ENCODE measurements at regions not wholly inside any gene's neighbourhood (a gene's known extent, or its start where the extent isn't known, plus 50 kb on each side); places are given as distances from the start of the nearest gene placed in this dataset.
"Not testable (repeated sequence)": the region's sequence is repeated elsewhere in the genome, so short reads cannot be mapped to it uniquely, and the experiment has no call there.

- Histone ChIP-seq H3K36me3 (ENCODE audit: control insufficient read depth in 2 of 2, insufficient read depth in 2 of 2, low read length in 2 of 2) (no peaks in the 10 kb centered on the region), H3K9ac (ENCODE audit: low read length in 2 of 2) (no peak overlapping the region), H3K27me3 (ENCODE audit: control insufficient read depth in 1 of 2, insufficient read depth in 2 of 2, low read length in 2 of 2) (no peaks in the 10 kb centered on the region), H3K27ac (ENCODE audit: low read length) (no peak overlapping the region), H3K4me3 (ENCODE audit: low read length in 2 of 2) (no peak overlapping the region), H3K9me3 (ENCODE audit: control insufficient read depth in 2 of 2, low read length in 2 of 2) (no peaks in the 10 kb centered on the region), H3K4me1 (ENCODE audit: control insufficient read depth, insufficient read depth, low read length) (no peaks in the 10 kb centered on the region)
These were observed 1034.0 kb upstream of the PTPRD start for GRCh38 chr9:11646831-11647230.

DNA sequence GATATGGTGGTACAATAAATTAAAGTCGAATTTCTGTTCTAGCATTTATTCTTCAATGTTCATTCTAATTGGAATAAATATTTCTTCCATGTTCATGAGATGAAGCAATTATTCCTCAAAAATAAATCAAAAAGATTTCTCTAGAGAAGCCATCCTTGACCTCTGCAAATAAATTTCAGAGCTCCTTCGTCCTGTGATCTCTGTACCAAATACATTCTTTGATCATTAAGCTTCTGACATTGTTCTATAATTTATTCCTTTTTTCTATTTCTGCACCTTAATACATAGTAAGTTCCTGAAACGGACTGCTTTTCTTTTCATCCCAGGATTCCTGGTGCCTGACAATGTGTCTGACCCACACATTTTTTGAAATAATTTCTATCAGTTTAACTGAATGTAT is 1039.3 kb upstream of the TYRP1 start:
- Histone ChIP-seq H3K9me3 (ENCODE audit: control insufficient read depth in 2 of 2, low read length in 2 of 2) (no peaks in the 10 kb centered on the region), H3K27me3 (ENCODE audit: control insufficient read depth in 1 of 2, insufficient read depth in 2 of 2, low read length in 2 of 2) (no peaks in the 10 kb centered on the region), H3K36me3 (ENCODE audit: control insufficient read depth in 2 of 2, insufficient read depth in 2 of 2, low read length in 2 of 2) (no peaks in the 10 kb centered on the region), H3K9ac (ENCODE audit: low read length in 2 of 2) (no peak overlapping the region), H3K4me1 (ENCODE audit: control insufficient read depth, insufficient read depth, low read length) (no peaks in the 10 kb centered on the region), H3K4me3 (ENCODE audit: low read length in 2 of 2) (no peak overlapping the region), H3K27ac (ENCODE audit: low read length) (no peak overlapping the region)

DNA sequence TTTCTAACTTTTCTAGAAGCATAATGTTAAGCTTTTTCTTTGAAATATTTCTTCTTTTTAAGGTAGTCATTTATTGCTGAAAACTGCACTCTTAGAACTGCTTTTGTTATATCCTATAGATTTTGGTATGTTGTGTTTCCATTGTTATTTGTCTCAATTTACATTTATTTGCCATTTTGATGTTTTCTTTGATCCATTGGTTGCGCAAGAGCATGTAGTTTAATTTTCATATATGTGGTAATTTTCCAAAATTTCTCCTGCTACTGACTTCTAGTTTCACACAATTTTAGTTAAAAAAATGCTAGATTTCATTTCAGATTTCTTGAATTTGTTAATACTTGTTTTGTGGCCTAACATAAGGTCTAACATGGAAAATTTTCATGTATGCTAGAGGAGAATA is 1029.3 kb upstream of the TYRP1 start:
- Histone ChIP-seq H3K27me3 (ENCODE audit: control insufficient read depth in 1 of 2, insufficient read depth in 2 of 2, low read length in 2 of 2) (no peaks in the 10 kb centered on the region), H3K4me3 (ENCODE audit: low read length in 2 of 2) (no peak overlapping the region), H3K9ac (ENCODE audit: low read length in 2 of 2) (no peak overlapping the region), H3K27ac (ENCODE audit: low read length) (no peak overlapping the region), H3K4me1 (ENCODE audit: control insufficient read depth, insufficient read depth, low read length) (no peaks in the 10 kb centered on the region), H3K36me3 (ENCODE audit: control insufficient read depth in 2 of 2, insufficient read depth in 2 of 2, low read length in 2 of 2) (no peaks in the 10 kb centered on the region), H3K9me3 (ENCODE audit: control insufficient read depth in 2 of 2, low read length in 2 of 2) (no peaks in the 10 kb centered on the region)

DNA sequence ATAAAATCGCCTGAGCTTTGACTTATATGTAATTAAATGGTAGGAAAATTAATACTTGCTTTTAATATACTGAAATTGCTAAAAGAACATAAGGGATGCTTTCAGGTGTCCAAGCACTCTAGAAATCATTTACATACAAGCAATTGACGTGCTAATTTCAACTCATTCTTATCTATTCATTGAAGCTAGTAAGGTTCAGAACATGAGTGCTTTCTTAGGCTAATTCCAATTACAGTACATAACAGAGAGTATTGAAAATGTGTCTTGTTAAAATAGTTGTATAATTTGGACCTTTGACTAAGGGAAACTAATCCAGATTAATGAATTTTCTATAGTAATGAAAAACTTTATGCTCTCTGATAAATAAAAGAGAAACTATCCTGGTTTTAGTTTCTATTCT is 1016.4 kb upstream of the TYRP1 start:
- Histone ChIP-seq H3K27ac (ENCODE audit: low read length) (no peak overlapping the region), H3K4me1 (ENCODE audit: control insufficient read depth, insufficient read depth, low read length) (no peaks in the 10 kb centered on the region), H3K36me3 (ENCODE audit: control insufficient read depth in 2 of 2, insufficient read depth in 2 of 2, low read length in 2 of 2) (no peaks in the 10 kb centered on the region), H3K4me3 (ENCODE audit: low read length in 2 of 2) (no peak overlapping the region), H3K27me3 (ENCODE audit: control insufficient read depth in 1 of 2, insufficient read depth in 2 of 2, low read length in 2 of 2) (no peaks in the 10 kb centered on the region), H3K9me3 (ENCODE audit: control insufficient read depth in 2 of 2, low read length in 2 of 2) (peaks cover 0 to 2% of the 10 kb centered on the region in 2 donors), H3K9ac (ENCODE audit: low read length in 2 of 2) (no peak overlapping the region)

GRCh38 chr9:11686733-11687132 is 1006.5 kb upstream of the TYRP1 start:
- no peaks in the 10 kb centered on the region for H3K36me3 ChIP-seq (ENCODE audit: control insufficient read depth in 2 of 2, insufficient read depth in 2 of 2, low read length in 2 of 2)
- no peak overlapping the region for H3K4me3 ChIP-seq (ENCODE audit: low read length in 2 of 2)
- no peak overlapping the region for H3K27ac ChIP-seq (ENCODE audit: low read length)
- H3K9ac ChIP-seq (ENCODE audit: low read length in 2 of 2), result no peak overlapping the region
- no peaks in the 10 kb centered on the region for H3K9me3 ChIP-seq (ENCODE audit: control insufficient read depth in 2 of 2, low read length in 2 of 2)
- no peaks in the 10 kb centered on the region for H3K4me1 ChIP-seq (ENCODE audit: control insufficient read depth, insufficient read depth, low read length)
- no peaks in the 10 kb centered on the region for H3K27me3 ChIP-seq (ENCODE audit: control insufficient read depth in 1 of 2, insufficient read depth in 2 of 2, low read length in 2 of 2)

DNA sequence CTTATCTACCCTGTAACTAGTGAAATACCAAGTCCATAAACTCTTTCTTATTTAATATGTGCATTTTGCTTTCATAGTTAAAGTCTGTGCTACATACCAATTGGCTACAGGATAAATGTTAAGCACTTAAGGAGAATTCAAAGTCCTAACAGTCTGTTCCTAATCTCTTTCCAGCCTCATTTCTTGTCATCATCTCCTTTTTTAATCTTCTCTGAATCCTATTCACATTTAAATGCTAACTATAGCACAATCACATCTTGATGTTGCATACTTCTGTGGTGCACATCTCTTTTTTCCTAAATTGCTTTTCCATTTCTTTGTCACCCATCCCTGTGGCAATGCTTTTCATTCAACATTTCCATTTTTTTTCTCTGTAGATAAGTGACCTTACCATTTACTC is 996.1 kb upstream of the TYRP1 start:
- H3K36me3 ChIP-seq (ENCODE audit: control insufficient read depth in 2 of 2, insufficient read depth in 2 of 2, low read length in 2 of 2), result no peaks in the 10 kb centered on the region
- H3K4me1 ChIP-seq (ENCODE audit: control insufficient read depth, insufficient read depth, low read length), result no peaks in the 10 kb centered on the region
- H3K9ac ChIP-seq (ENCODE audit: low read length in 2 of 2), result no peak overlapping the region
- H3K27me3 ChIP-seq (ENCODE audit: control insufficient read depth in 1 of 2, insufficient read depth in 2 of 2, low read length in 2 of 2), result no peaks in the 10 kb centered on the region
- no peaks in the 10 kb centered on the region for H3K9me3 ChIP-seq (ENCODE audit: control insufficient read depth in 2 of 2, low read length in 2 of 2)
- no peak overlapping the region for H3K4me3 ChIP-seq (ENCODE audit: low read length in 2 of 2)
- no peak overlapping the region for H3K27ac ChIP-seq (ENCODE audit: low read length)

DNA sequence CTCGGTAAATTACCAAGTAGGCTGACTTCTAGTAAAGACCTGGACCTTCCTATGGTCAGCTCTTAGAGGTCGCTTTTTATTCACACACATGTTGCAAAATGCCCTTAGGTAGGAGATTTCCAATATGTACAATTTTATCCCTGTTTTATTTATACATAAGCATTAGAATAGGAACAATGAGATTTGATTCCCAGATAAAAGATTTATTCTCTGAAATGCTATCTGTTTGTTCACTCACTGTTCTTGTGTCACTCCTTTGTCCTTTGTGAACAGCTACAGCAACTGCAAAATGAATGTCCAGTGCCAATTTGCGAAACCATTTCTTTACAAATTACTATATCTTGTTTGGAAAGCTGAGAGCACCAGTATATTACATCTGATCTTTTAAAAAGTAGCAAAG is 991.5 kb upstream of the TYRP1 start:
- H3K36me3 ChIP-seq (ENCODE audit: control insufficient read depth in 2 of 2, insufficient read depth in 2 of 2, low read length in 2 of 2), result no peaks in the 10 kb centered on the region
- no peak overlapping the region for H3K27ac ChIP-seq (ENCODE audit: low read length)
- no peaks in the 10 kb centered on the region for H3K27me3 ChIP-seq (ENCODE audit: control insufficient read depth in 1 of 2, insufficient read depth in 2 of 2, low read length in 2 of 2)
- no peak overlapping the region for H3K4me3 ChIP-seq (ENCODE audit: low read length in 2 of 2)
- no peaks in the 10 kb centered on the region for H3K9me3 ChIP-seq (ENCODE audit: control insufficient read depth in 2 of 2, low read length in 2 of 2)
- H3K9ac ChIP-seq (ENCODE audit: low read length in 2 of 2), result no peak overlapping the region
- H3K4me1 ChIP-seq (ENCODE audit: control insufficient read depth, insufficient read depth, low read length), result no peaks in the 10 kb centered on the region

DNA sequence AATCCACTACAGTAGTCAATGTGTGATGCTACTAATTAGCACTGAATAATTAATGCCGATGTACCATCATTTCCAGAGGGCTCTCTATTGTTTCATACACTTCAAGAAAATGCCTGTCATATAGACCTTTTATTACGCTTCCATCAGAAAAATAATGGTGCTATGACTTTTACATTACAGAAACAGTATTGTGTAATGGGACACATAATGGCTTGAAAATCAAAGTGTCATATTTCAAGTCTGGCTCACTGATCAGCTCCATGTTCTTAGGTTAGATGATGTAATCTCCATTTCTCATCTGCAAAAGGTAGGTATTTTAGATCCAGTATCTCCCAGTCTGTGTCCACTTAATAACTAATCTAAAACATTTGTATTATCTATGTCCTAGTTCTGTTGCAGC is 990.6 kb upstream of the TYRP1 start:
- no peaks in the 10 kb centered on the region for H3K9me3 ChIP-seq (ENCODE audit: control insufficient read depth in 2 of 2, low read length in 2 of 2)
- no peaks in the 10 kb centered on the region for H3K4me1 ChIP-seq (ENCODE audit: control insufficient read depth, insufficient read depth, low read length)

GRCh38 chr9:11704198-11704597 is 989.0 kb upstream of the TYRP1 start:
- H3K36me3 ChIP-seq (ENCODE audit: control insufficient read depth in 2 of 2, insufficient read depth in 2 of 2, low read length in 2 of 2); H3K4me1 ChIP-seq (ENCODE audit: control insufficient read depth, insufficient read depth, low read length); H3K4me3 ChIP-seq (ENCODE audit: low read length in 2 of 2); H3K9me3 ChIP-seq (ENCODE audit: control insufficient read depth in 2 of 2, low read length in 2 of 2); H3K27me3 ChIP-seq (ENCODE audit: control insufficient read depth in 1 of 2, insufficient read depth in 2 of 2, low read length in 2 of 2); H3K9ac ChIP-seq (ENCODE audit: low read length in 2 of 2); H3K27ac ChIP-seq (ENCODE audit: low read length): not testable (repeated sequence)

More for the DNA sequence above, 990.6 kb upstream of the TYRP1 start:
- H3K9ac ChIP-seq (ENCODE audit: low read length in 2 of 2), result no peak overlapping the region
- no peaks in the 10 kb centered on the region for H3K27me3 ChIP-seq (ENCODE audit: control insufficient read depth in 1 of 2, insufficient read depth in 2 of 2, low read length in 2 of 2)
- H3K27ac ChIP-seq (ENCODE audit: low read length), result no peak overlapping the region
- no peak overlapping the region for H3K4me3 ChIP-seq (ENCODE audit: low read length in 2 of 2)
- H3K36me3 ChIP-seq (ENCODE audit: control insufficient read depth in 2 of 2, insufficient read depth in 2 of 2, low read length in 2 of 2), result no peaks in the 10 kb centered on the region

DNA sequence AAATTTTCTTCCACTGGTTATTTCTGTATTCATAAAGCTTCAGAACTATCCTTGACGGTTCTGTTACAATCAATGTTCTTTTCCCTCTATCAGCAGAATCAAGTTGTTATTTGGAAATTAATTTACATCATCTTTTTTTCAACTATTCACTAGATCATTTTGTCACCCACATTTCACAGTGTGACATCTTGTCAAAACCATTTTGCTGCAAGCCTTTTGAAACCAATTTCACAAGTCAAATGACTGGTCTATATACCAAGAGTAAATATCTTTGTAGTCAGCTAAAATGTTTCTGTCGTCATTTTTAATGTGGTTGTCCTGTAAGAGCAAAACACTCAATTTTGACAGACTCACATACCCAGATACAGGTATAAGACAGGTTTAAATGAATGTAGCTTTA is 984.3 kb upstream of the TYRP1 start:
- Histone ChIP-seq H3K4me3 (ENCODE audit: low read length in 2 of 2) (no peak overlapping the region), H3K27me3 (ENCODE audit: control insufficient read depth in 1 of 2, insufficient read depth in 2 of 2, low read length in 2 of 2) (no peaks in the 10 kb centered on the region), H3K9ac (ENCODE audit: low read length in 2 of 2) (no peak overlapping the region), H3K4me1 (ENCODE audit: control insufficient read depth, insufficient read depth, low read length) (no peaks in the 10 kb centered on the region), H3K27ac (ENCODE audit: low read length) (no peak overlapping the region), H3K36me3 (ENCODE audit: control insufficient read depth in 2 of 2, insufficient read depth in 2 of 2, low read length in 2 of 2) (no peaks in the 10 kb centered on the region), H3K9me3 (ENCODE audit: control insufficient read depth in 2 of 2, low read length in 2 of 2) (no peaks in the 10 kb centered on the region)

GRCh38 chr9:11709567-11709966 is 983.6 kb upstream of the TYRP1 start:
- no peaks in the 10 kb centered on the region for H3K27me3 ChIP-seq (ENCODE audit: control insufficient read depth in 1 of 2, insufficient read depth in 2 of 2, low read length in 2 of 2)
- H3K4me3 ChIP-seq (ENCODE audit: low read length in 2 of 2), result no peak overlapping the region
- H3K4me1 ChIP-seq (ENCODE audit: control insufficient read depth, insufficient read depth, low read length), result no peaks in the 10 kb centered on the region
- no peaks in the 10 kb centered on the region for H3K9me3 ChIP-seq (ENCODE audit: control insufficient read depth in 2 of 2, low read length in 2 of 2)
- H3K9ac ChIP-seq (ENCODE audit: low read length in 2 of 2), result no peak overlapping the region
- H3K27ac ChIP-seq (ENCODE audit: low read length), result no peak overlapping the region
- H3K36me3 ChIP-seq (ENCODE audit: control insufficient read depth in 2 of 2, insufficient read depth in 2 of 2, low read length in 2 of 2), result no peaks in the 10 kb centered on the region

GRCh38 chr9:11713077-11713476 is 980.1 kb upstream of the TYRP1 start:
- H3K4me3 ChIP-seq (ENCODE audit: low read length in 2 of 2), result no peak overlapping the region
- H3K9me3 ChIP-seq (ENCODE audit: control insufficient read depth in 2 of 2, low read length in 2 of 2), result no peaks in the 10 kb centered on the region
- no peak overlapping the region for H3K9ac ChIP-seq (ENCODE audit: low read length in 2 of 2)
- H3K36me3 ChIP-seq (ENCODE audit: control insufficient read depth in 2 of 2, insufficient read depth in 2 of 2, low read length in 2 of 2), result no peaks in the 10 kb centered on the region
- no peaks in the 10 kb centered on the region for H3K27me3 ChIP-seq (ENCODE audit: control insufficient read depth in 1 of 2, insufficient read depth in 2 of 2, low read length in 2 of 2)
- H3K27ac ChIP-seq (ENCODE audit: low read length), result no peak overlapping the region
- H3K4me1 ChIP-seq (ENCODE audit: control insufficient read depth, insufficient read depth, low read length), result no peaks in the 10 kb centered on the region

Measured in stomach smooth muscle (tissue), 2 donors.